MM.1S (cell line): ENCODE measurements at regions not wholly inside any gene's neighbourhood (a gene's known extent, or its start where the extent isn't known, plus 50 kb on each side); places are given as distances from the start of the nearest gene placed in this dataset.

Experiments used
- EZH2 ChIP-seq: fragments of 300-600 bp; sonication (generic); optimal IDR thresholded peaks from 2 replicates; pipeline ENCODE3; 2017; ENCODE audit warnings: low read depth, mild to moderate bottlenecking, antibody characterized with exemption, low read length, mixed read lengths
- TF ChIP-seq, protein P1 (sequence below): fragments of 300-600 bp; sonication (generic); IDR thresholded peaks from 2 replicates; pipeline ENCODE4 v1.5.1; 2016; ENCODE audit warnings: antibody characterized with exemption, low read length, mixed read lengths

DNA sequence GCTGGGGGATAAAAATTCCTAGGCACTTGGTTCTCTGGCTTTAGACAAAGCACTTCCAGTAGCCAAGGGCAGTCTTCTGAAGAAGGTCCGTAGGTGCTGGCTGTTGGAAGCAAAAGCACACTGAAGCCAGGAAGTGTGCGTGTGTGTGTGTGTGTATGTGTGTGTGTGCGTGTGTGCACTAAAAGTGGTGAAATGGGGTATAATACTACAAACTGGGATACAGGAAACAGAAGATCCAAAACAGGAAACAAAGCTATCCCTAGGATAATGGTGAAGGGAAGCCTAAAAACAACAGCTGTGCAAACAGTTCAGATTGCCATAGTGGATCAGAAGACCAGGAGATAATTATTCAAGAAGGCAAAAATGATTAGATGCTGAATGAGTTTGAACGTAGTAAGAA lies 103.4 kb downstream of the IL20RB start:
- TF ChIP-seq, protein P1, sequence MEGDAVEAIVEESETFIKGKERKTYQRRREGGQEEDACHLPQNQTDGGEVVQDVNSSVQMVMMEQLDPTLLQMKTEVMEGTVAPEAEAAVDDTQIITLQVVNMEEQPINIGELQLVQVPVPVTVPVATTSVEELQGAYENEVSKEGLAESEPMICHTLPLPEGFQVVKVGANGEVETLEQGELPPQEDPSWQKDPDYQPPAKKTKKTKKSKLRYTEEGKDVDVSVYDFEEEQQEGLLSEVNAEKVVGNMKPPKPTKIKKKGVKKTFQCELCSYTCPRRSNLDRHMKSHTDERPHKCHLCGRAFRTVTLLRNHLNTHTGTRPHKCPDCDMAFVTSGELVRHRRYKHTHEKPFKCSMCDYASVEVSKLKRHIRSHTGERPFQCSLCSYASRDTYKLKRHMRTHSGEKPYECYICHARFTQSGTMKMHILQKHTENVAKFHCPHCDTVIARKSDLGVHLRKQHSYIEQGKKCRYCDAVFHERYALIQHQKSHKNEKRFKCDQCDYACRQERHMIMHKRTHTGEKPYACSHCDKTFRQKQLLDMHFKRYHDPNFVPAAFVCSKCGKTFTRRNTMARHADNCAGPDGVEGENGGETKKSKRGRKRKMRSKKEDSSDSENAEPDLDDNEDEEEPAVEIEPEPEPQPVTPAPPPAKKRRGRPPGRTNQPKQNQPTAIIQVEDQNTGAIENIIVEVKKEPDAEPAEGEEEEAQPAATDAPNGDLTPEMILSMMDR, result no peak
- no peak for TF ChIP-seq EZH2
